ENCODE measurements at regions not wholly inside any gene's neighbourhood (a gene's known extent, or its start where the extent isn't known, plus 50 kb on each side); places are given as distances from the start of the nearest gene placed in this dataset.

DNA sequence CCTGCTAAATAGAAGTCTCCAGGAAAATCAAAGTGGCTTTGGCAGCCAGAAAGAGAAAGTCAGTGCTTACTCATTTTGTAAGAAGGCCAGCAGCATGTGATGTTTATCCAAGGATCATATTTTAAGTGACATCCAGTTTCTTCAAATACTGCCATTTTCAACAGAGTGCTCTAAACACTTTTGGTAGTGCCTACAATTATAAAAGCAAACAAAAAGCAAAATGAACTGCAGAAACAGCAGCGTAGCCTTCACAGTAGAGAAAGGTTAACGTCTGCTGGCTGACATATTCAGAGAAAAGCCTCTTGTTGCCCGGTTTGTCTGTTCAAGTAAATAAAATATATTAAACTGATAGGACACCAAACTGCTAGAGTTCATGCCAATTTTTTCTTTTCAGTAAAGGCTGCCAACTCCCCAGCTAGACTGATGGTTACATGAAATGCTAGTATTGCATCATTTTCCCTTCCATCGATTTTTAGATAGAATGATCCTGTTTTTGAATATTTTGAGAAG is 705.7 kb upstream of the SLC35B3 start:
- TF ChIP-seq, protein P1, sequence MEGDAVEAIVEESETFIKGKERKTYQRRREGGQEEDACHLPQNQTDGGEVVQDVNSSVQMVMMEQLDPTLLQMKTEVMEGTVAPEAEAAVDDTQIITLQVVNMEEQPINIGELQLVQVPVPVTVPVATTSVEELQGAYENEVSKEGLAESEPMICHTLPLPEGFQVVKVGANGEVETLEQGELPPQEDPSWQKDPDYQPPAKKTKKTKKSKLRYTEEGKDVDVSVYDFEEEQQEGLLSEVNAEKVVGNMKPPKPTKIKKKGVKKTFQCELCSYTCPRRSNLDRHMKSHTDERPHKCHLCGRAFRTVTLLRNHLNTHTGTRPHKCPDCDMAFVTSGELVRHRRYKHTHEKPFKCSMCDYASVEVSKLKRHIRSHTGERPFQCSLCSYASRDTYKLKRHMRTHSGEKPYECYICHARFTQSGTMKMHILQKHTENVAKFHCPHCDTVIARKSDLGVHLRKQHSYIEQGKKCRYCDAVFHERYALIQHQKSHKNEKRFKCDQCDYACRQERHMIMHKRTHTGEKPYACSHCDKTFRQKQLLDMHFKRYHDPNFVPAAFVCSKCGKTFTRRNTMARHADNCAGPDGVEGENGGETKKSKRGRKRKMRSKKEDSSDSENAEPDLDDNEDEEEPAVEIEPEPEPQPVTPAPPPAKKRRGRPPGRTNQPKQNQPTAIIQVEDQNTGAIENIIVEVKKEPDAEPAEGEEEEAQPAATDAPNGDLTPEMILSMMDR (IDR thresholded peaks at IDR 0.05 in 4 of 5, conservative IDR thresholded peaks at IDR 0.05 in 1 of 5), result no peak
- TF ChIP-seq POLR2A (IDR thresholded peaks at IDR 0.05), result no peak

Data from gastrocnemius medialis (tissue), 4 donors.